GM06990 (cell line): ENCODE measurements at regions not wholly inside any gene's neighbourhood (a gene's known extent, or its start where the extent isn't known, plus 50 kb on each side); places are given as distances from the start of the nearest gene placed in this dataset.

ENCODE experiments used
- DNase-seq: peaks from one replicate; pipeline ENCODE4 v3.0.0-alpha.2; 2011; ENCODE audit not compliant: insufficient read length; ENCODE audit errors: extremely low read depth
- H3K27me3 ChIP-seq: replicated peaks from 2 replicates; pipeline ENCODE4 v1.6.0; 2011; ENCODE audit warnings: low read length; ENCODE audit not compliant: control insufficient read depth, insufficient read depth
- H3K36me3 ChIP-seq: 2 replicates; pipeline ENCODE4 v1.5.1; 2011; ENCODE audit warnings: low read length; ENCODE audit not compliant: control insufficient read depth, insufficient read depth
- H3K4me3 ChIP-seq: replicated peaks from 2 replicates; pipeline ENCODE4 v1.5.1; 2011; ENCODE audit warnings: low read depth, mild to moderate bottlenecking, control low read depth, low read length
- TF ChIP-seq, protein P1 (sequence below): IDR thresholded peaks from 2 replicates; pipeline ENCODE4 v1.5.1; 2011; ENCODE audit warnings: low read length, control low read depth, mild to moderate bottlenecking, inconsistent platforms; ENCODE audit not compliant: insufficient read depth, poor library complexity, severe bottlenecking

GRCh38 chrX:99184153-99184552, 1225.9 kb downstream of the PCDH19 start:
- Histone ChIP-seq H3K27me3 (no peaks in the 10 kb centered on the region), H3K36me3 (no peaks in the 10 kb centered on the region), H3K4me3 (no peak overlapping the region)
- no peak for DNase-seq
- TF ChIP-seq, protein P1, sequence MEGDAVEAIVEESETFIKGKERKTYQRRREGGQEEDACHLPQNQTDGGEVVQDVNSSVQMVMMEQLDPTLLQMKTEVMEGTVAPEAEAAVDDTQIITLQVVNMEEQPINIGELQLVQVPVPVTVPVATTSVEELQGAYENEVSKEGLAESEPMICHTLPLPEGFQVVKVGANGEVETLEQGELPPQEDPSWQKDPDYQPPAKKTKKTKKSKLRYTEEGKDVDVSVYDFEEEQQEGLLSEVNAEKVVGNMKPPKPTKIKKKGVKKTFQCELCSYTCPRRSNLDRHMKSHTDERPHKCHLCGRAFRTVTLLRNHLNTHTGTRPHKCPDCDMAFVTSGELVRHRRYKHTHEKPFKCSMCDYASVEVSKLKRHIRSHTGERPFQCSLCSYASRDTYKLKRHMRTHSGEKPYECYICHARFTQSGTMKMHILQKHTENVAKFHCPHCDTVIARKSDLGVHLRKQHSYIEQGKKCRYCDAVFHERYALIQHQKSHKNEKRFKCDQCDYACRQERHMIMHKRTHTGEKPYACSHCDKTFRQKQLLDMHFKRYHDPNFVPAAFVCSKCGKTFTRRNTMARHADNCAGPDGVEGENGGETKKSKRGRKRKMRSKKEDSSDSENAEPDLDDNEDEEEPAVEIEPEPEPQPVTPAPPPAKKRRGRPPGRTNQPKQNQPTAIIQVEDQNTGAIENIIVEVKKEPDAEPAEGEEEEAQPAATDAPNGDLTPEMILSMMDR: no peak

GRCh38 chrX:99172958-99173357, 1237.1 kb downstream of the PCDH19 start:
- no peaks in the 10 kb centered on the region for H3K36me3 ChIP-seq
- TF ChIP-seq, protein P1: no peak
- H3K4me3 ChIP-seq: no peak overlapping the region
- H3K27me3 ChIP-seq: no peaks in the 10 kb centered on the region
- no peak for DNase-seq

DNA sequence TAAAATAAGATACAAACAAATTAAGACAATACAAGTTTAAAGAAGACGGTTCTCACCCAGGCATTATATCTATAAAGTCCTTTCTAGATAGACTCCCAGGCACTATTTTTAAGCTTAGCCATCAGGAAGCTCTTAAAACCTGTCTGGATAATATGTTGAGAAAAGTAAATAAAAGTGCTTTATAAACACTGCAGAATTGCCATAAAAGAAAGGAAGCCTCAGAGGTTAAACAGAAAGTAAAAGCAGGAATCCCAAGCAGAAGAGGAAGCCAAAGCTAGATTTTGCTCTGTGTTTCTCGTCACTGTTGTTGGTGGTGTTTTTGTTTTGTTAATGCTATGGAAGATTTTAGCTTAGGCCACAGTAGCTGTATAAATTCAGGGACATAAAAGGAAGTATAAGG, 1267.3 kb downstream of the PCDH19 start:
- Histone ChIP-seq H3K36me3 (no peaks in the 10 kb centered on the region), H3K27me3 (no peaks in the 10 kb centered on the region), H3K4me3 (no peak overlapping the region)
- TF ChIP-seq, protein P1: no peak
- no peak for DNase-seq

- no peak for DNase-seq
- no peak overlapping the region for H3K4me3 ChIP-seq
- H3K36me3 ChIP-seq: no peaks in the 10 kb centered on the region
- H3K27me3 ChIP-seq: no peaks in the 10 kb centered on the region
- TF ChIP-seq, protein P1: no peak
These were observed 1272.6 kb downstream of the PCDH19 start for GRCh38 chrX:99137488-99137887.

GRCh38 chrX:99117011-99117410, 1293.1 kb downstream of the PCDH19 start:
- TF ChIP-seq, protein P1: no peak
- no peaks in the 10 kb centered on the region for H3K27me3 ChIP-seq
- H3K4me3 ChIP-seq: no peak overlapping the region
- DNase-seq: no peak
- H3K36me3 ChIP-seq: no peaks in the 10 kb centered on the region

DNA sequence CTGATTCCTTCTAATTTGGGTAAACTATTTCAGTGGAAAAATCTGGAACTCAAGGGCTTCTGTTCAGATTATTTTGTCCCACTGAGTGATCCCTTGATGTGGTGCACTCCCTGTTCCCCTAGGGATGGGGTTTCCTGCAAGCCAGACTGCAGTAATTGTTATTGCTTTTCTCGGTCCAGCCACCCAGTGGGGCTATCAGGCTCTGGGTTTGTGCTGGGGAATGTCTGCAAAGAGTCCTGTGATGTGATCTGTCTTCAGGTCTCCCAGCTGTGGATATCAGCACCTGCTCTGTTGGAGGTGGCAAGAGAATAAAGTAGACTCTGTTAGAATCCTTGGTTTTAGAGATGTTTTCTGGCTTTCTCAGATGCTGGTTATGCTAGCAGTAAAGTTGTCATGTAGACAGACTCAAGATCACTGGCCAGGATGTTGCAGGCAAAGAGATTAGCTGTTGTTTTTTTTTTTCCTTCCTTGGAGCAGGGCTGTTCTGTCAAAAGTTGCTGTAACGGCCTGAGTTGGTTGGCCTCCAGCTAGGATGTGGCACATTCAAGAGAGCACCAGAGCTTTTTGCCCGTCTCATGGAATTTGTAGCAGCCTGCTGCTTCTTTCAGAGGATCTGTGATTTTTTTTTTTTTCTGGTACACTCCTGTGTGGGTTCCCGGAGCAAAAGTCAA, 1314.0 kb downstream of the PCDH19 start:
- no peak for DNase-seq
- TF ChIP-seq, protein P1: no peak
- Histone ChIP-seq H3K27me3 (no peaks in the 10 kb centered on the region), H3K36me3 (no peaks in the 10 kb centered on the region), H3K4me3 (no peak overlapping the region)
